ENCODE measurements at regions not wholly inside any gene's neighbourhood (a gene's known extent, or its start where the extent isn't known, plus 50 kb on each side); places are given as distances from the start of the nearest gene placed in this dataset.

DNA sequence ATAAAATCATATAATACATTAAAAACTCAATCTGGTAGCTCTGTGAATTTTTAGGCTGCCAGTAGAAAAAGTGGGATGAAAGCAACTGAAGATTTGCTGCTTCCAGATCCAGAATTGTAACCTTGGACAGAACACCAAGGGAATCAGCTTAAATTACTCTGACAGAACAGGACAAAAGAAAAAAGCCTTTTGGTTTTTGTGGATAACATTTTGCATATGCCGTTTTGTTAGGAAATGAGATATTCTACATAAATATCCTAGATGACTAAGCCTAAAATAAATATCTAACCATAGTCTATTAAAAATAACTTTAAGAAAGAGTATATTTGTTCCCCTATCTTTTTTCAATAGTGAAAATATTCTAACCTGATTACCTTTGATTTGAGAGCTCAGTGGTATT, 148.7 kb upstream of the DOCK10 start:
- H3K27ac ChIP-seq: no peak overlapping the region
- H3K4me3 ChIP-seq: no peak overlapping the region
- no peaks in the 10 kb centered on the region for H3K9me3 ChIP-seq
- H3K36me3 ChIP-seq: no peaks in the 10 kb centered on the region
- no peaks in the 10 kb centered on the region for H3K4me1 ChIP-seq
- no peak for DNase-seq (ENCODE audit: low spot score)
- H3K27me3 ChIP-seq: no peaks in the 10 kb centered on the region
- TF ChIP-seq, protein P1, sequence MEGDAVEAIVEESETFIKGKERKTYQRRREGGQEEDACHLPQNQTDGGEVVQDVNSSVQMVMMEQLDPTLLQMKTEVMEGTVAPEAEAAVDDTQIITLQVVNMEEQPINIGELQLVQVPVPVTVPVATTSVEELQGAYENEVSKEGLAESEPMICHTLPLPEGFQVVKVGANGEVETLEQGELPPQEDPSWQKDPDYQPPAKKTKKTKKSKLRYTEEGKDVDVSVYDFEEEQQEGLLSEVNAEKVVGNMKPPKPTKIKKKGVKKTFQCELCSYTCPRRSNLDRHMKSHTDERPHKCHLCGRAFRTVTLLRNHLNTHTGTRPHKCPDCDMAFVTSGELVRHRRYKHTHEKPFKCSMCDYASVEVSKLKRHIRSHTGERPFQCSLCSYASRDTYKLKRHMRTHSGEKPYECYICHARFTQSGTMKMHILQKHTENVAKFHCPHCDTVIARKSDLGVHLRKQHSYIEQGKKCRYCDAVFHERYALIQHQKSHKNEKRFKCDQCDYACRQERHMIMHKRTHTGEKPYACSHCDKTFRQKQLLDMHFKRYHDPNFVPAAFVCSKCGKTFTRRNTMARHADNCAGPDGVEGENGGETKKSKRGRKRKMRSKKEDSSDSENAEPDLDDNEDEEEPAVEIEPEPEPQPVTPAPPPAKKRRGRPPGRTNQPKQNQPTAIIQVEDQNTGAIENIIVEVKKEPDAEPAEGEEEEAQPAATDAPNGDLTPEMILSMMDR (IDR thresholded peaks at IDR 0.05): no peak

- no peaks in the 10 kb centered on the region for H3K27me3 ChIP-seq
- H3K36me3 ChIP-seq: no peaks in the 10 kb centered on the region
- no peak overlapping the region for H3K27ac ChIP-seq
- DNase-seq (ENCODE audit: low spot score): no peak
- no peaks in the 10 kb centered on the region for H3K4me1 ChIP-seq
- H3K9me3 ChIP-seq: no peaks in the 10 kb centered on the region
- no peak overlapping the region for H3K4me3 ChIP-seq
- TF ChIP-seq, protein P1 (IDR thresholded peaks at IDR 0.05): no peak
Observed at GRCh38 chr2:225184948-225185347, 142.7 kb upstream of the DOCK10 start.

DNA sequence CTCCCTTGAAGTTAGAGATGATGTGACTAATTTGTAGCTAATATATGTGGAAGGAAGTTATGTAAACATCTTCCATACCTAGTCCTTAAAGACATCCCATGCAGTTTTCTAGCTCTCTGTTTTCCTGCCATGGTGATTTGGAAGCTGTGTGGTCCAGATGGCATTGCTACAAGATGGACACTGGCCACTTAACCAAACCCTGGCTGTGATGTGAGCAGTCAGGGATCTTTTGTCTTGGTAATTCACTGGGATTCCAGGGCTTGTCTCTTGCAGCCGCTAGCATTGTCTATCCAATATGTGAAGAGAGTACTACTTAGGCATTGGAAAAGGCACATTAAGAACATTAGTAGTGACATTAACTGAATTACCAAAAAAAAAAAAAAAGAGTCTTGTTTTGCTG, 139.9 kb upstream of the DOCK10 start:
- Histone ChIP-seq H3K27me3 (no peaks in the 10 kb centered on the region), H3K36me3 (no peaks in the 10 kb centered on the region), H3K4me1 (no peaks in the 10 kb centered on the region), H3K9me3 (no peaks in the 10 kb centered on the region), H3K4me3 (no peak overlapping the region), H3K27ac (no peak overlapping the region)
- DNase-seq (ENCODE audit: low spot score): no peak
- TF ChIP-seq, protein P1 (IDR thresholded peaks at IDR 0.05): no peak

DNA sequence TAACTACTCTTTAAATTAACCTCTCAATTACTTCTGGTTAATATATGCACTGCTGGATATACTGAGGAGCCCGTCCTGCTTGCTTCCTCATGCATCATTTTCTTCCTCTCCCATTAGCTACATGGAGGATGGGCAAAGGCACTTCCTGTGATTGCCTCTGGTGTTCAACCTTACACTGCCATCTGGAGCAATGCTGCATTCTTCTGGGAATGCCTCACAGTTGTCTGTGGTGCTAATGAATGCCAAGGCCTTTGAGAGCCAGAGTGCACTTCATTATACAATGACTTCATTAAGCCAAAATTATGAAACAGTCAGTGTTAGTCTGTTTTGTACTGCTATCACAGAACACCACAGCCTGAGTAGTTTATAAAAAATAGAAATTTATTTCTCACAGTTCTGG, 134.8 kb upstream of the DOCK10 start:
- no peaks in the 10 kb centered on the region for H3K36me3 ChIP-seq
- TF ChIP-seq, protein P1 (IDR thresholded peaks at IDR 0.05): no peak
- H3K27me3 ChIP-seq: no peaks in the 10 kb centered on the region
- no peak for DNase-seq (ENCODE audit: low spot score)
- no peaks in the 10 kb centered on the region for H3K4me1 ChIP-seq
- H3K9me3 ChIP-seq: no peaks in the 10 kb centered on the region
- H3K4me3 ChIP-seq: no peak overlapping the region
- no peak overlapping the region for H3K27ac ChIP-seq

DNA sequence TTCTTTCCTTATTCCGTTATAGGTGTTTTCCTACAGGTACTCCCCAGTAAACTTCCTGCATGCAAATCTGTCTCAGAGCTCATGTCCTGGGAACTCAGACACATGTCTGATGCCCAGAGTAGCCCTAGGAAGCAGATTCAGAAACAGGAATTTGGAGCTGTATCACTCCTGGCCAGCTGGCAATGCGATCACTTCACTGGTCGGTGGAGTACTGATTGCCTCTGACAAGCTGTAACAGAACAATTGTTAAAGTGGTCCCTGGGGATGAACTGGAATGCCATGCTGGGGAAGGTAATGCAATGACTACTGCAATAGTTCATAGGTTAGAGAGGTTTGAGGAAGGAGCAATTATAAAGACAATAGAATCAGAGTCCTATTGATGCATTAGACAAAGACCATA, 131.6 kb upstream of the DOCK10 start:
- H3K27me3 ChIP-seq: no peaks in the 10 kb centered on the region
- DNase-seq (ENCODE audit: low spot score): no peak
- no peaks in the 10 kb centered on the region for H3K4me1 ChIP-seq
- no peak overlapping the region for H3K4me3 ChIP-seq
- no peaks in the 10 kb centered on the region for H3K36me3 ChIP-seq
- TF ChIP-seq, protein P1 (IDR thresholded peaks at IDR 0.05): no peak
- H3K9me3 ChIP-seq: no peaks in the 10 kb centered on the region
- H3K27ac ChIP-seq: no peak overlapping the region

DNA sequence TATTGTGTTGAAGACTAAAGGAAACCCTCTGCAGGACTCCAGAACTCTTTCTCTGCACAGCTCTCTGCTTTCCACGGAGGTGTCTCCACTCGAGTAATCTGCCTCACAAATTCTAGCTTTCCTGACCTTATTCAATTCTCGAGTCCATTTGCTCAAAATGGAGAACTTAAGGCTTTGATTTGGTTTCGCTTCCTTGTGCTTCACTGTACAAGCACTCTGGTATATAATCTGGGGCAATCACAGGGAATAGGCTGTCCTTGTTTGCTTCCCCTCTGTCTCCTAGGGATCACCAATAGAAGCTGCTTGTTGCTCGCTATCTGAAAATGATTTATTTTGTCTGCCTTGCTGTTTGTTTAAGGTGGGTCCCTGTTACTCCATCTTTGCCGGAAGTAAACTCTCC, 129.1 kb upstream of the DOCK10 start:
- H3K4me3 ChIP-seq: no peak overlapping the region

More for the DNA sequence above, 129.1 kb upstream of the DOCK10 start:
- DNase-seq (ENCODE audit: low spot score): no peak
- Histone ChIP-seq H3K36me3 (no peaks in the 10 kb centered on the region), H3K4me1 (no peaks in the 10 kb centered on the region), H3K27ac (no peak overlapping the region), H3K9me3 (no peaks in the 10 kb centered on the region), H3K27me3 (no peaks in the 10 kb centered on the region)
- TF ChIP-seq, protein P1 (IDR thresholded peaks at IDR 0.05): no peak

All from right atrium auricular region (tissue), 2 donors.